ENCODE measurements at regions not wholly inside any gene's neighbourhood (a gene's known extent, or its start where the extent isn't known, plus 50 kb on each side); places are given as distances from the start of the nearest gene placed in this dataset.

DNA sequence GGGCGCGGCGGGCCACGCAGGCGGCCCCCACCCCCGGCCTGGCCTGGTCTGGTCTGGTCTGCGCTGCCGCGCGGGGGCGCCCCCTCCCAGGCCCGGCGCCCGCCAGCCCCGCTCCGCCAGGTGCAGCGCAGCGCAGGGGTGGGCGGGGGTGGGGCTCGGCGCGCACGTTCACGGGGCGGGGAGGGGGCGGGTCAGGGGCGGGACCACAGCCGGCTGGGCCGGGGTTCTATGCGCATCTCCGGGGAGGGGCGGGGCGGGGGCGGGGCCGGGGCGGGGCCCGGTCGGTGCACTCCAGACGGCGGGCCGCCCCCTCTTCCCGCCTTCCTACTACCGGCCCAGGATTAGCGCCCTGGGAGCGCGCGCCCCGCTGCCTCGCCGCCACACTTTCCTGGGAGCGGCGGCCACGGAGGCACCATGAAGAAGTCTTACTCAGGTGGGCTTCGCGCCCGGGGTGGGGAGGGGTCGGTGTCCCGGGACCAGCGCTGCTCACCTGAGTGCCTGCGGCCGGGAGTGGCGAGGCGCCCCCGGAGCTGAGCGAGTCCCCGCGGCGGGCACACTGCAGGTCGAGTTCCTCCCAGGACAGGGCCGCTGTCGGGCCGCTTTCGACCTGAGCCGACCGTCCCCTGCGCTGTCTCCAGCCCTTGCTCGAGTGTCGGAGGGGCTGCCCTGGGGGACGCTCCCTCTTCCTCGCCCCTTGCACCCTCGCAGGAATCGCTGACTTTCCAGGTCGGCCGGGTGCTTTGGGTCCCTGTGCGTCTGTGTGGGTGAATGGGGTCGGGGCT is 140.5 kb downstream of the SEC14L1 start (continued):
- TF ChIP-seq HMG20A (CRISPR knock-in tag; IDR thresholded peaks at IDR 0.05; ENCODE audit: borderline replicate concordance) (no peak), SMAD3 (CRISPR knock-in tag; IDR thresholded peaks at IDR 0.05) (peak; percentile 66; the same call in 1 of the 2 replicates), ZNF737 (CRISPR knock-in tag; IDR thresholded peaks at IDR 0.05; ENCODE audit: borderline replicate concordance) (no peak), ZNF652 (CRISPR knock-in tag; IDR thresholded peaks at IDR 0.05; ENCODE audit: borderline replicate concordance, low read depth) (no peak), ZSCAN29 (CRISPR knock-in tag; conservative IDR thresholded peaks at IDR 0.05) (no peak; the same call in 1 of the 2 replicates), ZKSCAN5 (CRISPR knock-in tag; IDR thresholded peaks at IDR 0.05) (no peak), ZNF564 (CRISPR knock-in tag; IDR thresholded peaks at IDR 0.05) (peak; percentile 93), POGZ (CRISPR knock-in tag; IDR thresholded peaks at IDR 0.05) (no peak), ZNF674 (CRISPR knock-in tag; IDR thresholded peaks at IDR 0.05; ENCODE audit: low read depth) (peak; percentile 93; the same call in 1 of the 2 replicates), NFRKB (IDR thresholded peaks at IDR 0.05) (no peak), NR2F2 (IDR thresholded peaks at IDR 0.05; ENCODE audit: borderline replicate concordance, low read depth) (no peak), CAMTA2 (CRISPR knock-in tag; IDR thresholded peaks at IDR 0.05; ENCODE audit: borderline replicate concordance) (0 out of 2 replicates have a peak, but pooled peaks have one; percentile 26), ZNF563 (CRISPR knock-in tag; IDR thresholded peaks at IDR 0.05) (peak; percentile 37; the same call in 1 of the 2 replicates), TRIM24 (CRISPR knock-in tag; IDR thresholded peaks at IDR 0.05) (no peak)
- TF ChIP-seq, protein P1, sequence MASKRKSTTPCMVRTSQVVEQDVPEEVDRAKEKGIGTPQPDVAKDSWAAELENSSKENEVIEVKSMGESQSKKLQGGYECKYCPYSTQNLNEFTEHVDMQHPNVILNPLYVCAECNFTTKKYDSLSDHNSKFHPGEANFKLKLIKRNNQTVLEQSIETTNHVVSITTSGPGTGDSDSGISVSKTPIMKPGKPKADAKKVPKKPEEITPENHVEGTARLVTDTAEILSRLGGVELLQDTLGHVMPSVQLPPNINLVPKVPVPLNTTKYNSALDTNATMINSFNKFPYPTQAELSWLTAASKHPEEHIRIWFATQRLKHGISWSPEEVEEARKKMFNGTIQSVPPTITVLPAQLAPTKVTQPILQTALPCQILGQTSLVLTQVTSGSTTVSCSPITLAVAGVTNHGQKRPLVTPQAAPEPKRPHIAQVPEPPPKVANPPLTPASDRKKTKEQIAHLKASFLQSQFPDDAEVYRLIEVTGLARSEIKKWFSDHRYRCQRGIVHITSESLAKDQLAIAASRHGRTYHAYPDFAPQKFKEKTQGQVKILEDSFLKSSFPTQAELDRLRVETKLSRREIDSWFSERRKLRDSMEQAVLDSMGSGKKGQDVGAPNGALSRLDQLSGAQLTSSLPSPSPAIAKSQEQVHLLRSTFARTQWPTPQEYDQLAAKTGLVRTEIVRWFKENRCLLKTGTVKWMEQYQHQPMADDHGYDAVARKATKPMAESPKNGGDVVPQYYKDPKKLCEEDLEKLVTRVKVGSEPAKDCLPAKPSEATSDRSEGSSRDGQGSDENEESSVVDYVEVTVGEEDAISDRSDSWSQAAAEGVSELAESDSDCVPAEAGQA (IDR thresholded peaks at IDR 0.05; ENCODE audit: low read depth), result no peak
- TF ChIP-seq, protein P1 (CRISPR knock-in tag; IDR thresholded peaks at IDR 0.05; ENCODE audit: borderline replicate concordance), result no peak
- TF ChIP-seq, protein P2, sequence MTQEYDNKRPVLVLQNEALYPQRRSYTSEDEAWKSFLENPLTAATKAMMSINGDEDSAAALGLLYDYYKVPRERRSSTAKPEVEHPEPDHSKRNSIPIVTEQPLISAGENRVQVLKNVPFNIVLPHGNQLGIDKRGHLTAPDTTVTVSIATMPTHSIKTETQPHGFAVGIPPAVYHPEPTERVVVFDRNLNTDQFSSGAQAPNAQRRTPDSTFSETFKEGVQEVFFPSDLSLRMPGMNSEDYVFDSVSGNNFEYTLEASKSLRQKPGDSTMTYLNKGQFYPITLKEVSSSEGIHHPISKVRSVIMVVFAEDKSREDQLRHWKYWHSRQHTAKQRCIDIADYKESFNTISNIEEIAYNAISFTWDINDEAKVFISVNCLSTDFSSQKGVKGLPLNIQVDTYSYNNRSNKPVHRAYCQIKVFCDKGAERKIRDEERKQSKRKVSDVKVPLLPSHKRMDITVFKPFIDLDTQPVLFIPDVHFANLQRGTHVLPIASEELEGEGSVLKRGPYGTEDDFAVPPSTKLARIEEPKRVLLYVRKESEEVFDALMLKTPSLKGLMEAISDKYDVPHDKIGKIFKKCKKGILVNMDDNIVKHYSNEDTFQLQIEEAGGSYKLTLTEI (CRISPR knock-in tag; conservative IDR thresholded peaks at IDR 0.05), result no peak
- TF ChIP-seq, protein P3, sequence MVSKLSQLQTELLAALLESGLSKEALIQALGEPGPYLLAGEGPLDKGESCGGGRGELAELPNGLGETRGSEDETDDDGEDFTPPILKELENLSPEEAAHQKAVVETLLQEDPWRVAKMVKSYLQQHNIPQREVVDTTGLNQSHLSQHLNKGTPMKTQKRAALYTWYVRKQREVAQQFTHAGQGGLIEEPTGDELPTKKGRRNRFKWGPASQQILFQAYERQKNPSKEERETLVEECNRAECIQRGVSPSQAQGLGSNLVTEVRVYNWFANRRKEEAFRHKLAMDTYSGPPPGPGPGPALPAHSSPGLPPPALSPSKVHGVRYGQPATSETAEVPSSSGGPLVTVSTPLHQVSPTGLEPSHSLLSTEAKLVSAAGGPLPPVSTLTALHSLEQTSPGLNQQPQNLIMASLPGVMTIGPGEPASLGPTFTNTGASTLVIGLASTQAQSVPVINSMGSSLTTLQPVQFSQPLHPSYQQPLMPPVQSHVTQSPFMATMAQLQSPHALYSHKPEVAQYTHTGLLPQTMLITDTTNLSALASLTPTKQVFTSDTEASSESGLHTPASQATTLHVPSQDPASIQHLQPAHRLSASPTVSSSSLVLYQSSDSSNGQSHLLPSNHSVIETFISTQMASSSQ (IDR thresholded peaks at IDR 0.05; ENCODE audit: low read depth), result no peak
- TF ChIP-seq, protein P3 (CRISPR knock-in tag; IDR thresholded peaks at IDR 0.05; ENCODE audit: borderline replicate concordance), result peak; percentile 27; the same call in 1 of the 2 replicates

Data from HepG2 (cell line).